ENCODE measurements at regions not wholly inside any gene's neighbourhood (a gene's known extent, or its start where the extent isn't known, plus 50 kb on each side); places are given as distances from the start of the nearest gene placed in this dataset.

GRCh38 chr18:46353460-46353859 lies 249.3 kb downstream of the HAUS1 start:
- intact Hi-C loops (cut with DNase I) = no loop called here

DNA sequence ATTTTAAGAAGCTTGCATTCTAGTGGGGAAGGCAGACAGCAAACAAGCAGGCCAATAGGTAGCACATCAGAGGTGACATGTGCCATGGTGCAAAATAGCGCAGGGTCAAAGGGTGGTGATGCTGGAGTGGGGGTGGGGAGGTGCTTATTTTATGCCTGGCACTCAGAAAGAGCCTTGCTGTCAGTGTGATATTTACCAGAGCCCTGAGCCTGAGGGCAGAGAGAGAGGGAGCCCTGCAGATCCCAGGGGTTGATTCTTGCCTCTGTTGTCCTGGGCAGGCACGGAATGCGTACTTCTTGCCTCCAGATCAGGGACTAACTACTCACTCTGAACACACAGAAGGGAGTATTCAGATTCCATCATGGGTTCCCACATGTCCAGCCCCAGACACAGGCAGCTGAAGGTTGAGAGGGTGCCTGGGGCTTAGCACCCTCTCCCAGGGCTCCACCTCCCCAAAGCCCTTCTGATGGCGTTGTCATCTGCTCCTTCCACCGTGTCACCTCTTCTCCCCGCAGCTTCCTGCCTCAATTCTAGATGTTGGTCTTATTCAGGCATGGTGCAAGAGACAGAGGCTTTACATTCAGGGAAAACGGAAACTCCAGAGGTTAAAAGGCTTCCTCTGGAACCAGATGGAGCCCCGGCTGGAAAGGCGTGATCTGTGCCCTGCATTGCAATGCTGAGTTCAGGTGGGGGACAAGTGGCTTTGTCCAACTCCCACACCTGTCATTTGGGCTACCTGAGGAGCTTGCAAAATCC lies 252.3 kb downstream of the HAUS1 start:
- intact Hi-C loops (cut with DNase I) = no loop called here
- peak; percentile 72 for DNase-seq (ENCODE audit: low spot score)

More at GRCh38 chr18:46353460-46353859, 249.3 kb downstream of the HAUS1 start:
- no peak for DNase-seq (ENCODE audit: low spot score)

DNA sequence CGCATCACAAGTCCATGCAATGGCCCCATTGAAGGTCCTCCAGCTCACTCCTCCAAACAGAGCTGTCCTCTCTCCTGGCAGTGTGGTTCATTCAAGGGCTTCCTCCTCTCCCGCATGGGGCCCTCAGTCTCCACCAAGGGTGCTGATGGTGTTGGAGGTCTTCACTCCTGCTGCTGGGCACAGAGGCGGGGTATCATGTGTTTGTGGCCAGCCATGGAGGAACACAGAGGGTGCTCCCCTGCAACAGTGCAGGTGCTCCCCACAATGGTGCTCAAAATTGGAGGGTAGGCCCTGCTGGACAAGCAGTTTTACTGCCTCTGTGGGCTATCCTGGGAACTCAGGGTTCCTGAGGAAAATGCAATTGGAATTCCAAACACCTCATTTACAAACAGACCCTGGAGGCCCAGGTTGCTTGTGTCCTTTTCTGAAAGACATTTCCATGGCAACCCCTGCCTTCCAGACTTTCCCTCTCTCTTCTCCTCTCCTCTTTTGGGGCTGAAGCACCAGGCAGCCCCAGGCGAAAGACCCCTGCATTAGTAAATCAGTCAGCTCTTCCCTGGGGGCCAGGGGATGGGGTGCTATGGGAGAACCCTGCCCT lies 256.0 kb downstream of the HAUS1 start:
- intact Hi-C loops (cut with DNase I) = no loop called here
- no peak for DNase-seq (ENCODE audit: low spot score)

DNA sequence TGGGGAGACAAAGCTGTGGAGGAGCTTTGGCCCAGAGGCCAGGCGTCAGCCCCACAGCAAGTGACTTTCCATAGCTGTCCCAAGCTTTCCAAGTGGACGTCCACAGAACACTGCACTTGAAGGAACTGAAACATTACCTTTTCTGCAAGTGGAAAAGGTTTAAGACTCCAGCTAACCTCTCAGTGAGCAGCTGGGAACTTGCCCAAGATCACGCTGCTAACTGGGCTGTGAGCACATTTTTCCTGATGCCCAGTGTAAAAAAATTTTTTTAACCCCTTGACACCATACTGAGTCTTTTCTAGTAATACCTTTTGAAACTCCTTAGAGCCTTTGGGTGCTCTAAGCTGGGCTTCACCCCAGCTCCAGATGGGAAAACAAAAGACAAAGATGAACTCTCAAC lies 256.7 kb downstream of the HAUS1 start:
- no peak for DNase-seq (ENCODE audit: low spot score)
- intact Hi-C loops (cut with DNase I) = no loop called here

DNA sequence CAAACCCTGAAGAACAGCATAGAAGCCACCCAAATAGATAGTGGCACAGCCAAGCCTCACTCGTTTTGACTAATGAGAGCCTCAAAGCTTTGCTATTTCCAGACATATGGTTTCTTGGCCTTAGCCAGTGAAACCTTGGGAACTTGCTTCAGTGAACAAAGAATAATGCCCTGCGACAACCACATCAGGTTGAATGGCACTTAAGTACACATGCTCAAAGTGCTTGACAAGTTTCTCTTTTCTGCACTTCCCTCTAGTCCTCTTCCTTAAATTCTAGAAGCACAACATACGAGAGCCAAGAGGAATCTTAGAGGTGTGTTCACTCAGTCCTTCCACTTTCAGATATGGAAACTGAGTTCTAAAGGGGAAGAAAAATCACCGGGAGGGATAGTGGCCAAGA lies 258.3 kb downstream of the HAUS1 start:
- DNase-seq (ENCODE audit: low spot score) = no peak
- intact Hi-C loops (cut with DNase I) = no loop called here

DNA sequence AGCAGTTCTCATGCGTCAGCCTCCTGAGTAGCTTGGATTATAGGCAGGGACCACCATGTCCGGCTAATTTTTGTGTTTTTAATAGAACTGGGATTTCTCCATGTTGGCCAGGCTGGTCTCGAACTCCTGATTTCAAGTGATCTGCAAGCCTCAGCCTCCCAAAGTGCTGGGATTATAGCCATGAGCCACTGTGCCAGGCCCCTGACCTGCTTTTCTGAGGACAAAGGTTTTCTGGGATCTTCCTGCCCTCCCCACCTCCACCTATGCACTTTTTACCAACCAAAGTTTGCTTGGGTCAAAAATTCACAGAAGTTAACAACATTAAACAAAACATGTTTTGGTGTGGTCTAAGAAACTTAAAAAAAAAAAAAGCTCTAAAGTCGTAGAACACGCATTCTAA lies 259.9 kb downstream of the HAUS1 start:
- intact Hi-C loops (cut with DNase I) = no loop called here
- no peak for DNase-seq (ENCODE audit: low spot score)

- intact Hi-C loops (cut with DNase I) = no loop called here
- no peak for DNase-seq (ENCODE audit: low spot score)
These were observed 262.0 kb downstream of the HAUS1 start for GRCh38 chr18:46366201-46366600.

DNA sequence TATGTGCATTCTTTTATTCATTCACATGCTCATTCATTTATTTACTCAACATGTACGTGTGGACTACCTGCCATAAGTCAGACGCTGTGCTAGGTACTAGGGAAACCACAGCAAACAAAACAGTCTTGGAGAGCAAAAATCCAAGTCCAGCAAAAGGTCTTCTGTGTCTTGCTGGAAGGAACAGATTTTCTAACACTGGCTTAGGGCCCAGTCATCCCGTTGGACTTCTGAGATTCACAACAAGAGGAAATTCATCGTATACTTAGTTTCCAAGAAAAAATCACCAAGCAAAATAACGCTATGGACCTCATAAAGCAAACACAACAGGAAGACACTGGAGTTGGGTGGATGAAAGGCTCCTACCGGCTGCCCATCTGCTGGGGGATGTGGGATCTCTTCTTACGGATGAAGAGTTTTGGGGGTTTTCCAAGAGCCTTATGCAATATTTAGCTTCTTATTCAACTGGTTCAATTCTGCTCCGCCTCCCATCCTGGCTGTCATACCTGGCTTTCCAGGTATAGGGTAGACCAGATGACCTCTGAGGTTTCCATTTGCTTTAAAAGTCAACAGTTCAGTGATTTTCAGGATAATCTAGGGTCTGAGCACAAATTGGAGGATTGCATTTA lies 262.7 kb downstream of the HAUS1 start:
- intact Hi-C loops (cut with DNase I) = no loop called here
- DNase-seq (ENCODE audit: low spot score) = no peak

GRCh38 chr18:46369323-46369722 lies 265.1 kb downstream of the HAUS1 start:
- no peak for DNase-seq (ENCODE audit: low spot score)
- intact Hi-C loops (cut with DNase I) = no loop called here

GRCh38 chr18:46370898-46371297 lies 266.7 kb downstream of the HAUS1 start:
- no peak for DNase-seq (ENCODE audit: low spot score)
- intact Hi-C loops (cut with DNase I) = no loop called here

DNA sequence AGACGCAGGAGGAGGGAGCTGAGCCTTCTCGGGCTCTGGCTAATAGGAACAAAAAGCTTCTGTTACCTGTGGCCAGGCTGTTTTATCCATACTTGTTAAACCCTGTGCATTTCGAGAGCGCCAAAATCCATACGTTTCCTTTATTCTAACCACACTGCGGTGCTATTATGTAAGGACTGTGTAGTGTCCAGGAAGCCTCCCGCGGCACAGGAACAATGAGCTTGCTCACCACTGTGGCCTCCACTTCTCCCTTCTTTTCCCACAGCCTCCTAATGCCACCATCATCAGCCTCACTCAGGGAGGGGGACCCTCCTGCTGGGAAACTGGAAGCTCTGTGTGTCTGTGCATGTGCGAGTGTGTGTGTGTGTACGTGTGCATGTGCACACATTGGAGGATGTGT lies 268.5 kb downstream of the HAUS1 start:
- intact Hi-C loops (cut with DNase I) = no loop called here

DNA sequence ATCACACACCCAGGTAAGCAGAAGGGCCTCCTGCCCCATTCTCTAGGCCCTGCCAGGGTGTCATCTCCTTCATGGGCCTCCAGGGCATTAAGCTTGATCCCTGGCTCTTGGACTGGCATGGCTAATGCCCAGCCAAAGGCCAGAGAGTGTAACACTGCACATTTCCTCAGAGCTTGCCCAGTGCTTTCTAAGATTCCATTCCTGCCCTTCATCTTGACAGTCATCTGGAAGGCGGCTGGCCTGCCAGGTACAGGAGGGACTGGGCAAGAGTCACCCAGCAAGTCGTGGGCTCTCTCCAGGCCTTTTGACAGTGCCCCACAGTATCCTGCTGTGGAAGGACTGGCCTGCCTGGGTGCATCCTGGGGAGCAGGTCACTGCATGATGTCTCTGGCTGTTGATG lies 268.9 kb downstream of the HAUS1 start:
- intact Hi-C loops (cut with DNase I) = no loop called here

More for the DNA sequence above, 268.5 kb downstream of the HAUS1 start:
- DNase-seq (ENCODE audit: low spot score) = no peak

GRCh38 chr18:46373791-46374190 lies 269.6 kb downstream of the HAUS1 start:
- intact Hi-C loops (cut with DNase I) = no loop called here
- DNase-seq (ENCODE audit: low spot score) = no peak

More for the DNA sequence above, 268.9 kb downstream of the HAUS1 start:
- no peak for DNase-seq (ENCODE audit: low spot score)

DNA sequence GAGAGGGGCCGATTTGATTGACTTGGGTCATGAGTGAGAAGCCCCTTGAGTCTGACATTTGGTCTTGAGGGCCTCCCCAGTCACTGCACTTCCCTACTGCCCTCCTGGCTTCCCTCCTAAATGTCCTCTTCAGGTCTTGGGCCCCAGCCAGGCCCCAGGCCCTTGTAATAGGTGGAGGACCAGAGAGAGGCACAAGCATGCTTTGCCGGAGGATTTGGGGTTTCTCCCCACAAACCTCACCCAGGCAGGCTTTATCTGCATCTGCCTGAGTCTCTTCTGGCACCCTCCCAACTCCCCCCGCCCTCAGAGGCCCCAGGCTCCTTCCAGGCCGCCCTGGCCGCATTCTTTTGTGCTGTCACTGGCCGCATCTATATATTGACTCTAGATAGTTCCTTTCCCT lies 270.7 kb downstream of the HAUS1 start:
- intact Hi-C loops (cut with DNase I) = no loop called here
- DNase-seq (ENCODE audit: low spot score) = no peak

GRCh38 chr18:46377557-46377956 lies 273.4 kb downstream of the HAUS1 start:
- intact Hi-C loops (cut with DNase I) = no loop called here
- DNase-seq (ENCODE audit: low spot score) = no peak

DNA sequence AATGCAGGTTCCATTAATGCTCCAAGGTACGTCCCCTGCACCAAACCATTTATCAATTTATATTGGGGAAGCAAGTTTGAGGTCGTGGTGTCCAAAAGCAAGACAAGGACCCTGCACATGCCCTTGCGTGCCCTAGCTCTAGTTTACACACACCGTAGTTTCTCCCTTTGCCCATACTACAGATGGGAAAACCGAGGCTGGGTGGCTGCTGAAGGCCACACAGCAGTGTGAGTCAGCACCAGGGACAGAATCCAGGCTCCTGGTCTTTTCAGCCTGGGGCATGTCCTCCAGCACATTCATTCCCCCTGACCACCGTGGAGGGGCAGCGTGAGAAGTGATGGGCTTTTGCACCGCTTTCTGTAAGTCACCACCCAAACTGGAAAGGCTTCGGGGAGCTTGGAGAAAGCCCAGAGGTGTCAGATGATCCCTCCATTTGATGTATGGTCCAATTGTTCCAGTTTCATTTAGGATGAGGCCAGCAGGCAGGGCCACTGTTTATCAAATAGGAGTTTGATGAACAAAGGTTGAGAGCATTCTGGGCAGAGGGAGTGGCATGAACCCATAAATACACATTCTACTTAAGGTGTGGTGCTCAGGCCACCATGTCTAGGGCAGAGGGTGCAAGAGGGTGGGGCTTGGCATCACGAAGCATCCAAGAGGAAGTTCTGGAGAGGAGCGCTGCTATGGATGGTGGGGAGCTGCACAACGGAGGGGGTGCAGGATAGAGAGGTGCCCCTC lies 274.1 kb downstream of the HAUS1 start:
- intact Hi-C loops (cut with DNase I) = no loop called here
- no peak for DNase-seq (ENCODE audit: low spot score)

DNA sequence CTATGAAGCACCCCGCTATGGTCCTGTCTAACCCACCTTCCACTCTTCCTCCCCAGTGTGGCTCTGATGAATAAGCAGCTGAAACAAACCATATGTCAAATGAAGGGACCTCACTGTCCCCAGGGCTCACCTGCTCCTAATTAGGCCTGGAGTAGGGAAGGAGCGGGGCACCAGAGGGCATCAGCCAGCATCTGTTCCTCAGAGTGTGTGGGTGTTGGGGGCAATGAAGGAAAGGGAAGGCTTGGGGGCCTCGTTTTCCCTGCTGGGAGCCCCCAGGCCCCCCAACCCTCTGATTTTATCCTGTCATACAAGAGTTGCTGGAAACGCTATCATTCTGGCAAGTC lies 274.7 kb downstream of the HAUS1 start:
- intact Hi-C loops (cut with DNase I) = no loop called here
- no peak for DNase-seq (ENCODE audit: low spot score)

GRCh38 chr18:46379323-46379950 lies 275.3 kb downstream of the HAUS1 start:
- DNase-seq (ENCODE audit: low spot score) = no peak

GRCh38 chr18:46385124-46385523 lies 271.9 kb downstream of the LOXHD1 start:
- no peak for DNase-seq (ENCODE audit: low spot score)
- intact Hi-C loops (cut with DNase I) = loop anchor here (10.0 kb wide), 1 partner anchor 50 kb away; a partner anchor contains a TSS

More at GRCh38 chr18:46379323-46379950, 275.3 kb downstream of the HAUS1 start:
- intact Hi-C loops (cut with DNase I) = no loop called here

- no peak for DNase-seq (ENCODE audit: low spot score)
- intact Hi-C loops (cut with DNase I) = loop anchor here (2.0 to 10.0 kb wide), 2 partner anchors 26 to 52 kb away; a partner anchor contains a TSS
These were observed 270.2 kb downstream of the LOXHD1 start for GRCh38 chr18:46386788-46387187.

Measured in cardiac septum (tissue), 1 donor.